ENCODE measurements at regions not wholly inside any gene's neighbourhood (a gene's known extent, or its start where the extent isn't known, plus 50 kb on each side); places are given as distances from the start of the nearest gene placed in this dataset.
A peak's percentile ranks its signal among the peaks of the same experiment; 100 is the strongest.

DNA sequence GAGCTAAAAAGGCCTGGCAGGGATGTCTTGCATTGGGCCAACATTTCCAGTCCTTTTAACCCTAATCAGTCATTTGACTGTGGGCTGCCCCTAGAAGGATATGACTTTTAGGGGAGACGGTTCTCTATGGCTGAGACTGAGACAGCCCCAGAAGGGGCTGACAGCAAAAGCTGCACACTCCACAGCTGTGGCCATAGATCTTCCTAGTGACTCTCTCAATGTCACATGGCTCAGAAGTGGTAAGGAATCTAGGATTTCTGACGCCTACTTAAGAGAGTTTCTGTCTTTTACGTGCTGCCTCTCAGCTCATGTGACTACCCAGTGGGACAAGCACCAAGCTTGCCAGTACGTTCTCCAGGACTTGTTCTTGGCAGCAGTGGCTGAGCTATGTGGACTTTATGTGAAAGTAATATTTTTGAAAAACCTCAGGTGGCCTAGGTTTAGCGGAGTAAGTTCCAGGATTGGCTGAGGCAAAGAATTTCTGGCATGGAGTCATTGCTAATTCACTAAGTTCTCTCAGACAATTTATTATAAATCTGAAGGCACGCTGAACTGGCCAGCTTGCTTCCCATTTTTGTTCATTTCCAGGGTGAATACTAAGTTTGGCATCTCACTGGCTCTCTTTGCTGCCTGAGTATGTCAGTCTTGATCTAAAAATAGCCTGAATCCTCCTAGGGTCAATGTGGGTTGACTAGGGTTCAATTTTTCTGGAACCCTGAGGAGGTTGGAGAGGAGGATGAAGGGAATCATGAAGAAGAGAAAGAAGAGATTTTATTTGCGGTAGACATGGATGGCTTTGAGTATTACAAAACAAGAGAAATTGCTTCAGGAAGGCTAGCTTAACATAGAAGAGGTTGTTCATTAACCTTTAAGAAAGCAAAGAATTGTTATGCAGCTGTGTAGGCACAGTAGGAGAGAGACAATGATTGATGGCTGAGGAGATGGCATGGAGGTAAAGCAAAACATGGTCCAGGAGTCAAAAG is 271.8 kb downstream of the AEBP2 start:
- DNase-seq (ENCODE audit: low spot score): no peak

DNA sequence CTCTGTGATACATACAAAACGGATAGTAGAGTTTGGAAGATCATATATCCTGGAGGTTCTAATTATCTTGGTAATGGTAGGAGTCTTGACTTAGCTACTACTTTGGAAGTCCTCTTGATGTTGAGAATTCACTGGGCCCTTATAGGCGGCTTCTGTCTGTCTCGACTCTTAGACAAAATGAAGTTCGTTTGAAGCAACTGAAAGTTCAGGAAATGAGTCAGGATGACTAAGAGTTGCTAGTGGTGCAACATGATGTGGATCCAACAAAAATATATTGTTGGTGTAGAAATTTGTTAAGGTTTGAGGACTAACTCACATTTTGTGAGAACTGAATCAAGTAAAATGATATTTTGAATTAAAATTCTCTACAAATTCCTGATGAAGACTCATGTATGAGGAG is 272.7 kb downstream of the AEBP2 start:
- DNase-seq (ENCODE audit: low spot score): no peak

DNA sequence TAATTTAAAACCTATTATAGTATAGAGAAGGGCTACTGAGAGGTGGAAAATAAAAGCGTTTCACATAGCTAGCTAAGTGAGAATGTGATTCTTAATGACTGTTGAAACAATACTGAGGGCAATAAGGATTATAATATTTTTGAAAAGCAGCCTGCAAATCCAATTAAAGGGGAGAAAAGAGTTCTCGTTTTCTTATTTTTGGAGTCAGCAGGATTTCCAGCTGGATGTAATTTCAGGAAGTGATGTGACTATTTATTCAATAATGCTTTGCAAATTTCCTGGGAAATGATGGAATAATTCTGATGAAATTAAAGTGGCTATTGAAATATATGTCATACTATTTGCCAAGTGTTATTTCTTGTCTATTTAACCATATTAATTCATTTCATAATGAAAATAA is 279.1 kb downstream of the AEBP2 start:
- DNase-seq (ENCODE audit: low spot score): no peak

DNA sequence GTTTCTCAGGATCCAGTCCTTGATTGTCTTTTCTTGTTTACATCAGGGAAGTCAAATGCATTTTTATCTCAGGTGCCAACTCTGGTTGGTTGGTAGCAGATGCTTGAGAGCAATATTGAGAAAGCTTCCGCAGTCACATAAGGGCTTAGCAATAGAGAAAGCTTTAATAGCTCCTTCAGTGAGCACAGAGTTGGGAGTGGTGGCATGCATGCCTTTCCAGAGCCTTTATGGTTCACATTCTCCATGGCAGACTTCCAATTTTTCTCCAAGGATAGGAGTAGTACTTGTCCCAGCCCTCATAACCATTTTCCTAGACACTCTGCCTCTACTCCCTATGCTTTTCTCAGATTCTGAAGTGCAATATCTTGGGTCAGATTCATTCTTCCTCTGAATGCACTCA is 280.4 kb downstream of the AEBP2 start:
- DNase-seq (ENCODE audit: low spot score): no peak

DNA sequence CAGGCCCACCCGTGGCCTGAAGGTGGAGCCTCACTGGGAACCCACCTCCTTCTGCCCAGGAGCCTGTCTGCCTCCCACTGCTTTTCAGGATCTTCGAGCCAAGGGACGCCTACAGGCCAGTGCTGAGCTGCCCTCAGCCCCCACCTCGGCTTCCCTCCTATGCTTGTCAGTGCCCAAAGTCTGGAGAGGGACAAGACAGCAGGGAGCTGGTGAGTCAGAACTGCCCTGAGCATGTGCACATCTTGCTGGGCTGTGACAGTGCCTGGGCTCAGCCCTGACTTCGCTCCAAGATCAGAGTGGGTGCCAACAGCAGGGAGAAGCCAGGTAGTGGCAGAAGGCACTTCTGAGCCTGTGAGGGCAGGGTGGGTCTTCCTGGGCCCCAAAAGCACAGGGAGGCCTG is 286.8 kb downstream of the AEBP2 start:
- DNase-seq (ENCODE audit: low spot score): no peak

DNA sequence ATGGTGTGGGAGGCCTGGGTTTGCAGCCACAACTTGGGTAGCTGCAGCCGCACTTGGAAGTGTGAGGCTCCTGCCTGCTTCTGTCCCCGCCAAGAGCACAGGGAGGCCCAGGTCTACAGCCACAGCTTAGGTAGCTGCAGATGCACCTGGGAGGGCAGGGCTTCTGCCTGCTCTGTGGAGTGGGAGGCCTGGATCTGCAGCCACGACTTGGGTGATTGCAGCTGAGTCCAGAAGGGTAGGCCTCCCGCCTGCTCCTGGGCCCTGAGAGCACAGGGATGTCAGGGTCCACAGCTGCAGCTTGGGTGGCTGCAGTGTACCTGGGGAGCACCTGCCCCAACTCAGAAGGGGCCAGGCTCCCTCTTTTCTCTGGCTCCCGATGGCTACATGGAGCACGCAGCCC is 287.3 kb downstream of the AEBP2 start:
- DNase-seq (ENCODE audit: low spot score): no peak

DNA sequence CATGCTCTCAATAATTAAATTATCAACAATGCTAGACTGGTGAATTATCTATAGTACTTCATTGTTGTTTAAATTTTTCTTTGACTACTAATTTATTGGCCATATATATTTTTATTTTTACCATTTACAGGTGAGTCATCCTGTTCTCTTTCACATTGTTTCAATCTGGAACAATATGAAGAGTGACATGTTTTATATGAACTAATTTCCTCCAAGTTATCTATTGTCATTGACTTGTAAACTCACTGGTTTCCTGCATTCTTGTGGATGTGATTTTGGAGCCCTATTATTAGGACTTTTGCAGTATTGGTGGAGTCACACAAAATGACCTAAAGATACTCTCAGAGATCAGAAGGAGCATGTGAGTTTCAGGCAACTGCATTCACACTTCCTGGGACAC is 297.7 kb downstream of the AEBP2 start:
- no peak for DNase-seq (ENCODE audit: low spot score)

DNA sequence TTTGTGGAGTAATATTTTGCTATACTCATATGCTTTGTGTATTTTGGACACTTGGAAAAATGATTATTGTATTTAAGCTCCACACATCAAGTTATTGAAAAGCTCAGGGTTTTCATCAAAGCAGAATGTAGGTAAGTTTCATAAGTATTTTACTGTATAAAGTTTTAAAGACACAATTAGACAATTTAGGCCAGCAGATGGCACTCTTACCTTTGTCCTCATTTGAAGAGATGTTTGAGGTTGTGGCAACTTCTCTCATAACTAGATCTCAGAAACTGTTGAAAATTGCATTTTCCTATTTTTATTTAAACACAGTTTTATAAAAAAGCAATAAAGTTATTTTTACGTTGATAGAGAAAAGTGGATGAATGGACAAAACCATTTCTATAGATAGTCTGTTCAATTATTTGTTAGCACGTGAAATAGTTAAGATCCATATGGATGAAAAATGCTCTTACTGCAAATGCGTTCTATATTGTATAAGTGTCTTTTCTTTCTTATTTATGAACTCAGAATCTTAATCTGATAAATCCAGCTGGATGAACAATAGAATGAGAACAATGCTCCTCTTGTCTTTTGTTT is 300.0 kb downstream of the AEBP2 start:
- DNase-seq (ENCODE audit: low spot score): peak; percentile 74

DNA sequence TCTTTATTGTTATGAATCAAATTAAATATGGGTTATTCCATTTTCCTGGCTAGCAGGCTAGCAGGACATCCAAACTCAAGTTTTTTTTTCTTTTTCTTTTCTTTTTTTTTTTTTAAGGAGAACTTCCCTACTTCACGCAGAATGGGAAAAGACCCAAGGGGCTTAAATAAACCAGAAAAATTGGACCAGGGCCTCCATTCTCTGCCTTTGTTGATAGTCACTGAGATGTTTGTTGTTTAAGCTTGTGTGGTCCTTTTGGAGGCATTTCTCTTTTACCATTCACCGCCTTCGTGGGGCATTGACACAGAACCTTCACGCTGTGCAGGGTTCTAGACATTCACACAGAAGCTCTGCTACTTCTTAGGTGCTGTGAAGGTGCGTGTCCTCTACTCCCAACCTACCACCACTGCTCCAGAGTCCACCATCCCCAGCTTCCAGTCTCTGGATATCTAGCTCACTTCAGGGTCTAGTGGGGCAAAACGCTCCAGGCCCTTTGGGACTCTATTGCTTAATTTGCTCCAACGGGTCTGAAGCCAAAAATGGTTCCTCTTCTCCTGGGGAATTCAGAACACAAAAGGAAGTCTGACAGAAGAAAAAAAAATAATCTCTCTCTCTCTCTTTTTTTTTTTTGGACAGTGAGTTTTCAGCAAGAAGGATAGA is 301.3 kb downstream of the AEBP2 start:
- no peak for DNase-seq (ENCODE audit: low spot score)

DNA sequence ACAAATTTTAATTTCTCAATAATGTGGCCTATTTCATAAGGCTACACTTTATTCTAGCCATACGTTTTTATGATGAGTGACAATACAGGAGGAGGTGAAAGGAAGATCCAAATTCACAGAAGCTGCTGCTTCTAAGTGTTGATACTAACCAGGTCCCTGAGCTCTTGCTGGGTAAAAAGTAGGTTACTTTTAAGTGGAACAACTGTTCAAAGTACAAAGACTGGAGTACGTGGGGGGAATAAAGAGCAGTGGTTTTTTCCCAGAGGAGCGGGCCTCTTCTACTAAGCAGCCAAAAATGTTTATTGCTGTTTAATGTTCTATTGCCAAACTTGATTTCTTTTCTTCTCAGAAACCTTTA is 301.8 kb downstream of the AEBP2 start:
- DNase-seq (ENCODE audit: low spot score): no peak

DNA sequence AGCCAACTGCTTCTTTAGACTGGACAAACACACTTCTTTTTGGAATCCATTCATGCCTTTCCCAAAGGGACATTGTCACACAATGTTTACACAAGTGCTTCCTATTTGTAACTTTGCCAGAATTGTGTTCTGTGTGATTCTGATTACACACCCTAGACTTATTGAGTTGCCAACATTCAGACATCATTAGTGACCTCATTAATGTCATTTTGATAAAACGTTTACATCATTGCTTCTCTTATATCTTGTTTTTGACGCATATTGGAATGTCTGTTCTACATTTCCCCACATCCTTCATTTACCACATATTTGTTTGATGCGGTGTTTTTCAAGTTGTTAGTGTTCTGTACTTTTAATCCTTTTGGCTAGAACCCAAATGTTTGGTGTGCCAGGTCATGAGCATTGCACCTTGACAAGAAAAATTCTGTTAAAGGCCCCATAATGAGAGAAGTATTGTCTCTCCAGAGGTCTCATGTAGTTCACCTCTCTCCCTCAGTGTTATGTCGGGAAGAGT is 305.5 kb downstream of the AEBP2 start:
- DNase-seq (ENCODE audit: low spot score): peak; percentile 47

DNA sequence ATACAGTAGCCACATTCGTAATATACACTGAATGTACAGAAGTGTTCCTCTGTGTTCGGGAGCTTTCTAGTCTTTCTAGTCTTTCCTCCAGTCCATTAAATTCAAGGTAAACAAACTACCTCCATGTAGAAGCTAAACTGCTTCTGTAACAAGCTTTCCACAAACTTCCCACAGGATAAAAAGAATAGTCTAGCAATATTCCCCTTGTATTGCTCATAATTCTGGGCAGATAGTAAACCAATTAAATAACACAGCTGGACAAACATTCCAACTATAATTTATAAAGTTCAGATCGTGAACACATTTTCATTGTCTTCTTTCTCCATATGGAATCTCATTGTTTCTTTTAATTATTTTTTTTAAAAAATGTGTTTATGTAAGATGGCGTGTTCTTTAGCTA is 307.2 kb downstream of the AEBP2 start:
- no peak for DNase-seq (ENCODE audit: low spot score)

DNA sequence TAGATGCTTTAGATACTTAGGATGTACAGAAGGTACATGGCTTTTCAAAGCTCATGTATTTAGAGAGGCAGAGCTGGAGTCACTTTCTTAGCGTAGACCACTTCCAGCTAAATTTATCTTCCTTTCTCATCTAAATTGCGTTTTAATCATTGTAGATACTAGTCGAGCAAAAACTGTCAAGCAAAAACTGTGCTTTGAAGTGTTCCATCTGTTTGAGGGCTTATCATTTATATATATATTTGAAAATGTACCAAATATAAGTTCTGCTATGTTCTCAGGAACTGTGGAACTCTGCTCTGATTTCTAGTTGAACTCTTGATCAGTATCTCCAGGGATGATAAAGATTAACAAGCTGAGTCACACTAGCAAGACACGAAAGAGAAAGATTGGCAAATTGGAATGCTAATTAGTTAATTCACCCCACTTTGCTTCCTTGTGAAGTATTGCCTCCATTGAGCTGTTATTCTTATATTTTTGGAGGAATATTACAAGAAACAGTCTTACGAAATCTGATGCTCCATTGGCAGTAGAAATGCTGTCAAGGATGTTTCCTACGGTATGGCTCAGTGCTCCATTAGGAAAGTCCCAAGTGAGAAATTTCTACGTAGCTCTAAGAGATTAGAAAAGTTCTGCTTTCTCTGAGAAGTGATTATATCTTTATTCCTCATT is 310.7 kb downstream of the AEBP2 start:
- DNase-seq (ENCODE audit: low spot score): peak; percentile 23

DNA sequence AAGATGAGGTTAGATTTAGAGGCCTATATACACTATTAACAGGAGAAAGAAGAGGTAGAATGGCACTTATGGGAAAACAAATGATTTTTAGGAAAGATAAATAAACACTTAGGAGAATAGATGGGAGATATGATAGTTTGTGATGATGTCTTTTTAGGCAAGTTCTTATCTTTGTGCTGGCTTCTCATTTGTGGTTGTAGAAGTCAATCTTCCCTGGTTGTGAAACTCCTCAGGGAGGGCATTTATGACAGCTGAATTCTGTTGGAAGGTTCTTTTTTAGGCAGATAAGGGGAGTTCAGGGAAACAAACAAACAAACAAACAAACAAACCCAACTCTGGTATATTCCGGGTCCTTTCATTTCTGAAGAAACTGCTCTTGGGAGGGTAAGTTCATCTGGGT is 311.8 kb downstream of the AEBP2 start:
- DNase-seq (ENCODE audit: low spot score): no peak

DNA sequence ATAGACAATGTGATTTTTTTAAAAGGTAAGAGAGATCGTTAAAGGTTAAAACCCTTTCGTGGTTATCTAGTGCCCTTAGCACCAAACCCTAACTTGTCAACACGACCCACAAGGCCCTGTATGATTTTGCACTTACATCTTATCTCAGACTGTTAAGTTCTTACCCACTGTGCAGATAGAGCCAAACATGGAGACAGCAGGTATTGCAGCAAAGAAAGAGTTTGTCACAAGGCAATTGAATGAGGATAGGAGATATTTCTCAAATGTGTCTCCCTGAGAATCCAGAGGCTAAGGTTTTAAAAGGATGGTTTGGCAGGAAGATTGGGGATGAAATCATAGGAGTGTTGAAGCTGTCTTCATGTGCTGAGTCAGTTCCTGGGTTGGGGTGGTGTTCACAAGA is 313.4 kb downstream of the AEBP2 start:
- DNase-seq (ENCODE audit: low spot score): no peak

DNA sequence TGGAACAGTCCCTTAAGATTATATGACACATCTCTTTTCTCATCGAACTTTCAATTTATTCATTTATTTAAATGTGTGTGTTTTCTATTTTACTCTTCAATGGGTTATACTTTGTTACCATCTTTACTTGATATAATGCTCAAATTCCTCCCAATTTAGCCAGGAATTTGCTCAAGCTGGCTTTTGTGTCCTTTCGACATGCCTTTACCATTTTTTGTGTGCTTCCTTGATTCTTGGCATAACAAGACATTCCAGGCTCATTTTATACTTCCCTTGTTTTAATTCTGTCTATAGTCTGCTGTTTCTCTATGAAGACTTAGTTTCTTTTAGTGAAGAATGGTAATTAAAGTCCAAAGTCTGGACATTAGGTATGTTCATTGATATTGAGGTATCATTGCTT is 315.8 kb downstream of the AEBP2 start:
- no peak for DNase-seq (ENCODE audit: low spot score)

DNA sequence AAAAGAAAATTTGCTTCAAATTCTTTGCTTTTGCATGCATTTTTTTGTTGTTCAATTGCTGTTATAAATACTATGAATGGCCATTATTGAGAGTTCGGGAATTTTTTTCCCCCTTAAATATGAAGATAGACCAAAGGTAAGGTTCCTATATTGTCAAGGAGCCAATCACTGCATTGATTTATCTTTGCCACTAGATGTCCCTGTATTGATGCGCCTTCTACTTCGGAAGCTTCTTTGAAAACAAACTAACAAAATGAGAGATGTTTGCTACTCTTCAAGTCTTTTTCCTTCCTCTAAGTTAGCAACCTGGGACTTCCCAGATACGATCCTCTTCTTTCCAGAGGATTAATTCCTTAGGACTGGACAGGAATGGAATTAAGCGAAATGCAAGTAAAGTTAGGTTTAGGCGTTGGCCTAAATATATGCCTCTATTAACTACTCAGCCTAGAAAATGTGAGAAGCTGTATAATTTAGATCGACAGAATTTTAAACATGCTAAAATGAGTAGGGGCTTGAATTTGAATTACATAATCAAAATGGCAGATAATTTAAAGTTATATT is 318.1 kb downstream of the AEBP2 start:
- peak; percentile 60 for DNase-seq (ENCODE audit: low spot score)

DNA sequence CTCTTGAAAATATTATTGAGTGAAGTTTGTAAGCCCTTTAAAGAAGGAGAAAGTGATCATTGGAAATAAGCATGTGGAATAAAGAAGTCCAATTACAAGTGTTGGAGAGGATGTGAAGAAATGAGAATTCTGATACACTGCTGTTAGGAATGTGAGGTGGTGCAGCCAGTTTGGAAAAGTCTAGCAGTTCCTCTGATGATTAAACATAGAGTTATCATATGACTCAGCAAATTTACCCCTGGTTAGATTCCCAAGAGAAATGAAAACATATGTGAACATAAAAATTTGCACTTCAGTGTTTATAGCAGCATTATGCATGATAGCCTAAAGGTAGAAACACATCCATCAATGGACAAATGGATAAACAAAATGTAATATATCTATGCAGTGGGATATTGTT is 319.9 kb downstream of the AEBP2 start:
- DNase-seq (ENCODE audit: low spot score): no peak

DNA sequence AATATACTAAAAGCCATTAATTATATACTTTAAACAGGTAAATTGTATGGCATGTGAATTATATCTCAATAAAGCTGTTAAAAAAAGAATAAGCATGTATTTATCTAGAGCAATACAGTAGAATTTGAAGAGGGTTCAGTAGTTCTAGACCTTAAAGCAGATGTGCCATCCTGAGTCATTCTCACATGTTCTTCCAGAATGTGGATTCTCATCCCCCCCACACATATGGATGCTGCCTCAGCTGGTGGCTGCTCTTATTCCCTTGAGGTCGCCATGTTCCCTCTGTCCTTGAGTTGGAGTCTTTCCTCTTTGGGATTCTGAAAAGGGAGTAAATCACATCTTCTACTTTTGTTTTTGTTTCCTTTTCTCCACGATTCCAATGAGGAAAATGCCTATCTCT is 321.3 kb downstream of the AEBP2 start:
- no peak for DNase-seq (ENCODE audit: low spot score)

DNA sequence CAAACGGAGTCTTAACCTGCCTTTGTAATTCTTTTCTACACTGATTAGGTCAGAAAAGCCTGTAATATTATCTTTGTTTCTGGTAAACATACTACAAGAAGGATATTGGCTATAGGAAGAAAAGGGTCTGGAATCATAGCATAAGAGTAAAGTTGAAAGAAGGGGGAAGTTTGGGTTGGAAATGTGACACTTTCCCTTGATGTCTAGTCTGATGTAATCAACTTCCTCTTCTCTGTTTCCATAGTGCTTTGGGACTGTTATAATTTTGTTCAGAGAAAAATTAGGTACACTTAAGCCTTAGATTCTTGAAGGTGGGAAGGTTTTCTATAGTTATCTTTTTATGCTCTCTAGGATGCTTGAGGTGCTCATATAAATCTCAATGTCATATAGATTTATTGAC is 322.2 kb downstream of the AEBP2 start:
- DNase-seq (ENCODE audit: low spot score): no peak

DNA sequence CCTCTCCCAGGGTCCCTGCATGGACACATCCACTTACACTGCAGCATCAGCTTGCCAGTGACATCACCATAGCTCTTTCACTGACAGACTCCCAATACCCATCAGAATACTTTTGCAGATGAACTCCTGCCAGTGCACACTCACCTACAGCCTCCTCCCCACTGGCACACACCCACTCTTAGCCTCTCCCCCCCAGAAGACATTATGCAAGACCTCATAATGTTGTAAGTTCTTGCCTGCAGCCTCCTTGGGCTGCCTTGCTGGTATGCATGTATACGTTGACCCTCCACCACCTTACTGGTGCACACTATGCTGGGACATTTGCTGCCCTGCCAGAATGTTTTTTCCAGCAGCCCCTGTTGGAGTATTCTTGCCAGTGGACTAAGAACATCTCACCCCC is 324.2 kb downstream of the AEBP2 start:
- no peak for DNase-seq (ENCODE audit: low spot score)

DNA sequence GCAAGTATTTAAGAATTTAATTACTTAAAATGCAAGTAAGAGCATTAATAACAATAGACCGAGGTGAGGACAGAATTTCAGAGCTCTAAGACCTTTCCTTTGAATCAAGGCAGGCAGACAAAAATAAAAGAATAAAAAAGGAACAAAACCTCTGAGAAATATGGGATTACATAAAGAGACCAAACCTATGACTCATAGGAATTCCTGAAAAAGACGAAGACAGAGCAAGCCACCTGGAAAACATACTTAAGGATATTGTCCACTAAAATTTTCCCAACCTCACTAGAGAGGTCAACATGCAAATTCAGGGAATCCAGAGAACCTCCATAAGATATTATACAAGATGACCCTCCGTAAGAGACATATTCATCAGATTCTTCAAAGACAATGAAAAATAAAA is 325.1 kb downstream of the AEBP2 start:
- no peak for DNase-seq (ENCODE audit: low spot score)

All from LoVo (cell line).